ENCODE measurements at regions not wholly inside any gene's neighbourhood (a gene's known extent, or its start where the extent isn't known, plus 50 kb on each side); places are given as distances from the start of the nearest gene placed in this dataset.

DNA sequence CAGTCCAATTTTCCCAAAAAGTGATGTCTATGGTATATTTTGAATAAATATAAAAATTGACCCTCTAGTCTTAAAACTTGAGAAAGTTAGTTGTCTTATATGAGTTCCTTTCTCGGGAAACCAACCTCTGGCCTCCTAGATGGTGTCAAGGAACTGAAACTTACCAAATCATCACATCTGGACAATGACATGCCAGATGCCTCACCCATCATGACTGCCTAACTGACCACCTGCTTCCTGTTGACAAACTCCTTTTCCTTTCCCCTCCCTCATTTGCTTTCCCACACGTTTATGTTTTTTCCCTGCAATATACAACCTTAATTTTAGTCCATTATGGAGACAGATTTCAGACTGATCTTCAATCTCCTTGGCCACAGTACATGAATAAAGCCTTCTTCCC is 731.0 kb downstream of the EPHA7 start:
- TF ChIP-seq POLR2A (IDR thresholded peaks at IDR 0.05; ENCODE audit: low read depth, low read length) (no peak), POLR2AphosphoS5 (IDR thresholded peaks at IDR 0.05; ENCODE audit: low read depth, low read length) (no peak), TAF1 (IDR thresholded peaks at IDR 0.05; ENCODE audit: borderline replicate concordance, low read depth, low read length) (no peak)
